CD4-positive, alpha-beta T cell treated with Interferon alpha-2 for 1 hour (primary cell): ENCODE measurements at regions not wholly inside any gene's neighbourhood (a gene's known extent, or its start where the extent isn't known, plus 50 kb on each side); places are given as distances from the start of the nearest gene placed in this dataset.
"Not testable (repeated sequence)": the region's sequence is repeated elsewhere in the genome, so short reads cannot be mapped to it uniquely, and the experiment has no call there.

Experiments
- DNase-seq, 2 donors: peaks; one replicate each; pipeline ENCODE4 v3.0.0-alpha.2; 2020 to 2022

GRCh38 chr9:36521148-36521547 is 51.5 kb upstream of the MELK start:
- no peak for DNase-seq

DNA sequence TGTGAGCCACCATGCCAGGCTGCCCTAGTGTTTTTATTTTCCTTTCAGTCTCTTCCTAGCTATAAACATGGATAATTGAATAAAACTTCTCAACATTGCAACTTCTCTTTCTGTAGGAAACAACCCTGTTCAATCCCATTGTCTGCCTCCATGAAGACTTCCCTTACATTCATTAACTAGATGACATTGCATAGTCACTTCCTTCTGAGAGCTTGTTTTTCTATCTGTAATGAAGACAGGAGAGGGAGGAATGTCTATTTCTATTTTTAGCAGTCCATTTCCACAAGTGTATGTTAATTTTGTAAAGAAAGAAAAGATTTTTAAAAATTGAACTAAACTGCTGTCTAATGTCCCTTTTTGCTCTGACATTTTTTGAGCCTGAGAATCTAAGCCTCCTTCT is 55.6 kb upstream of the MELK start:
- no peak for DNase-seq

DNA sequence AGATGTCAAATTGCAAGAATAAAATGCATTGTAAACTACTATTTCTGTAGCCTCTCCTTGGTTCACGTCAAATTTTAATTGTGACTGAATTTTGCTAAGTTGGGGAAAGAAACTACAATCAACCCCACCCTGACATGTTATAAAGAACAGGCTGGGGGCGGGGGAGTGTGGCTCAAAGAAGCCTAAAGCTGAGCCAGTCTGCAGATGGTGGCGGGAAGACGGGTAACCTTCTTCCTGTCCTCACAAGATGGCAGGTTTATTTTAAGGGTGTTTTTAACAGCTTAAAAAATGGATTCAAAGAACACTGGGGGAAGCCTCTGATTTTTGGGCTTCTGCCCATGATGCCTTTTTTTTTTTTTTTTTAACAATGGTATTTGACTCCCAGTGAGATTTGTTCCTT is 68.5 kb upstream of the MELK start:
- DNase-seq, result peak in 1 of 2 donors; percentile 21

- no peak for DNase-seq
Observed at GRCh38 chr9:36503172-36504088, 69.3 kb upstream of the MELK start.

DNA sequence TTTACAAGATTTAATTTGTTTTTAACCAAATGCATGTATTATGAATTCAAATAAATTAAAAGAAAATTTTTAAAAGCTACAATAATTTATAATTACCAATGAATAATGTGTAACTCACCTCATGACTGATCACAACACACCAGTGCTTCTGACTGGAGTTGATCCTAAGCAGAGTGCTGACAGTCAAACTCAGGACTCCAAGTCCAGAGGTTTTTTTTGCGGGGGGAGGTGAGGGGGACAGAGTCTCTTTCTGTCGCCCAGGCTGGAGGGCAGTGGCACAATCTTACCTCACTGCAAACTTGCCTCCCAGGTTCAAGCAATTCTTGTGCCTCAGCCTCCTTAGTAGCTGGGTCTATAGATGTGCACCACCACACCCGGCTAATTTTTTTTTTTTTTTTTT is 71.0 kb upstream of the MELK start:
- DNase-seq, result no peak

- not testable (repeated sequence) for DNase-seq
Observed at GRCh38 chr9:36500931-36501330, 71.8 kb upstream of the MELK start.

- DNase-seq, result no peak
Observed at GRCh38 chr9:36499174-36499890, 73.4 kb upstream of the MELK start.

- peak; percentile 44 to 72 for DNase-seq
Observed at GRCh38 chr9:36493564-36493963, 79.1 kb upstream of the MELK start.

DNA sequence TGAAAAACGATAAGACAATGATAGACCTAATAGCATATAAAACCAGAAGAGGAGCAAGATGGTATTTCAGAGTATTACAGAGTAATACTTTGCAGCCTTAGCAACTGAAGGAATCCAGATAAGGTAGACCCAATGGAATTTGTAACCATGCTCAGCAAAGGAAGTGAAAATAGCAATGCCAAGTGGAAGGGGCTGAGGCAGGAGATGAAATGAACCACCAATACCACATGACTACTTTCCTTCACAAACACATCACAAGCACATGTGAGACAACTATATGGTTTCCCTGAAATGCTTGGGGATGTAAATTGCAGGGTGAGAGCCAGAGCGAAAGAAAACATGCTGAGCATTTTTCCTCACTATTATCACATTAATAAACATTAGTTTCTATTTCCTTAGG is 79.8 kb upstream of the MELK start:
- DNase-seq, result peak; percentile 29 to 76

DNA sequence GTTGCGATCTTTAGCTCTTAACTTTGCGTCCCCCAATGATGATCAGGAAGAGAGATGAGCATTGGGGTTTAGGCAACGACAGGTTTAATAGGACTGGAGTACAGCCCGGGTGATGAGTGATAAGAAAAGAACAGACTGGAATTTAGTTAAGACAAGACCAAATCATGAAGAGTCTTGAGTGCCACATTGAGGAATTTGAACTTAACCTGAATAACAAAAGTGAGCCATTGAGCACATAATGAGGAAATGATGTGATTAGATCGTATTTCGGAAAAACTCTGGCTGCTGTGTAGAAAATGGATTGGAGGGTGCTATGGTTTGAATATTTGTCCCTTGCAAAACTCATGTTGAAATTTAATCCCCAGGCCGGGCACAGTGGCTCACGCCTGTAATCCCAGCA is 83.2 kb upstream of the MELK start:
- no peak for DNase-seq

- no peak for DNase-seq
Observed at GRCh38 chr9:36488389-36488756, 84.3 kb upstream of the MELK start.

- peak; percentile 94 to 96 for DNase-seq
Observed at GRCh38 chr9:36487482-36488388, 85.0 kb upstream of the MELK start.

GRCh38 chr9:36486933-36487481 is 85.7 kb upstream of the MELK start:
- peak; percentile 34 to 63 for DNase-seq

DNA sequence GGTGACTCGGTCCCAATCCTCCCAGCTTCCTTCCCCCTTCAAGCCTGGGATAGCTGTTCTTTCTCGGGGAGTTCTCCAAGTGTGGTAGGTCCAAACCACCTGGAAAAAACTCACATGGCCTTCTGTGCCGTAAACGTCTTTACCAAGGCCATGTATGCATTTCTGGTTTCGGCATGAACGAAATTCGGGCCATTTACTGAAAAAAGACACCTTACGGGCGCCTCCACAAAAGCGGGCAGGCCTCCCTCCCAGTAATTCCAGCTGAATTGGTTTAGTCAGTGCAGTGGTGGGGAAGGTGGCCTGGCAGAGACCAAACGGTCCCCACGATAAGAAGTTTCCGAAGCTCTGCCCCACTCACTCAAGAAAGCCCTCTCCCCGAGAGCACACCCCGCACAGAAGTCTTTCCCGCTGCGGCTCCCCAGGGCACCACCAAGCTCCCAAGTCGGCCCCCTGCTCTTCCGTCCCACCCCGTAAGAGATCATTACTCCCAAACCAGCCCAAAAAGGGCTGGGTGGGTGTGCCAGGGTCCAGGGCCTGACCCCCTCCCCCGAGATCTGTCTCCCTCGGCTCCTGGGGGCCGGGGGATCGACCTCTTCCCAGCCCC is 86.3 kb upstream of the MELK start:
- peak in 1 of 2 donors; percentile 18 for DNase-seq

GRCh38 chr9:36485647-36486328 is 85.7 kb upstream of the RNF38 start:
- DNase-seq, result no peak

- no peak for DNase-seq
Observed at GRCh38 chr9:36484124-36484523, 84.1 kb upstream of the RNF38 start.

DNA sequence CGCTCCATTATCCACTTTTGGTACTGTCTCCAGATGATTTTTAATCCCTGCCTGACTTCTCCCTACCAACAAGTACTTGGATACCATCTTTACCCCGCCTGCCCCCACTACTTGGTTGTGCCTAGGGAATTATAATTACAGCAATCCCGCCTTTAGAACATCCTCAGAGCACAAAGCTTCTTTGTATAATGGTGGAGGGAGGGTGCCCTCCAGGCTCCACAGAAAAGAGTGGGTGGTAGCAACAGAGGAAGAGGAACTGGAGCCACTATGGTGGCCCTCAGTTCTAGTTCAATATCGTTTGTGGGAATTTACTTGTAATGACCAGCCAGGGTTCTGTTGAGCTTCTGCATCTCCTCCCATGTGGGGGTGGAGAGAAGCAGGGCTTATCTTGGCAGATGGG is 79.0 kb upstream of the RNF38 start:
- no peak for DNase-seq

- no peak for DNase-seq
Observed at GRCh38 chr9:36471359-36471758, 71.3 kb upstream of the RNF38 start.

GRCh38 chr9:36470643-36471290 is 70.7 kb upstream of the RNF38 start:
- DNase-seq, result peak; percentile 72 to 84

DNA sequence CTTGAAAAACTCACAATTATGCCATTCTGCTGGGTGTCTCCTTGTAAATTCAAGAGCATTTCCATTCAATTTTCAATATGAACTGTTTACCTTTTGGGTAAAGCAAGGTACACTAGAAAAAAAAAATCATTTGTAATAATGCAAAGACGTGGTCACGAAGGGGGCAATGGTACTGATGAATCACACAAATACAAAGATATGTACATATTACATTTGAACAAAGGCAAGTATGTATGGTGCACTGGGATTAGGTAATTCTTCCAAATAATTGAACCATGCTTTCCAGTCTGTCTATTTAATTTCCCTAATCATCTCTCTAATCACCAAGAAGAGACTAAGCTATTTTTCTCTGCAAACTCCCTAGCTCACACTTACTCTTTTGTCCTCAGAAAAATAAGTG is 63.4 kb upstream of the RNF38 start:
- no peak for DNase-seq

- no peak for DNase-seq
Observed at GRCh38 chr9:36462245-36462644, 62.2 kb upstream of the RNF38 start.
